SKM-1 (cell line): ENCODE measurements at regions not wholly inside any gene's neighbourhood (a gene's known extent, or its start where the extent isn't known, plus 50 kb on each side); places are given as distances from the start of the nearest gene placed in this dataset.

Source experiments
- DNase-seq: peaks from one replicate; lab custom pipeline; 2025; ENCODE audit not compliant: unreplicated experiment; lab: John Stamatoyannopoulos, UW

DNA sequence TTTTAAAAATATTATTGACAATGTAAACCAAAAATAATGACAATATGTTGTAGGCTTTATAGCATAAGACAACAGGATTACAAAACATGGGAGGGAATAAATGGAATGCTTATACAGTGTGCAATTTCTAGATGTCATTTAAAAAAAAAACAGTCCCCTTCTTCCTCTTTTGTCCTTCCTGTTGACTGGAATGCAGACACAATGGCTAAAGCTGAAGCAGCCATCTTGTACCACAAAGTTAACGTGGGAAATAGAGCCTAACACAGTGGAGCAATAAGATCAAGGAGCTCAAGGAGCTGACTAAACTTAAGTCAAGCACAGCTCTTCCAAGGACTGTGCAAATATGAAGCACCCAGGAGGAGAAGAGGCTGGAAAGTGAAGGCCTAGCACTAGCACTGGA is 208.1 kb downstream of the ARHGAP12 start:
- no peak for DNase-seq

DNA sequence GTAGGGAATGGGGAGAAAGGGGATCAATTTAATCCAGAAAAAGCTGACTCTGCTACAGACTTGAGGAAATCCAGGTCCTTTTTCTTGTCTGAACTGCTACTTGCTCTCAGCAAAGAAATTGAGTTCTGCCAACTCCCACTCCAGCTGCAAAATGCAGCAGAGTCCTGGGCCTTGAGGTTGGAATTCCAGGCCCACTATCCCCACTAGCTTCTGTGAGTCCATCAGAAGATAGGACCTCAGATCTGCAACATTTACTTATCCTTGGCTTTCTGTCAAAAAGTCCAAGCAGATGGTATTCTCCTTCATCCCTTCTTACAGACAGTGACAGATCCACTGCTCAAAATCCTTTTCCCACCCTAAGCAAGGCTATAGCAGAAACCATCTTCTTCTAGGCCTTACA is 219.2 kb downstream of the ARHGAP12 start:
- no peak for DNase-seq

DNA sequence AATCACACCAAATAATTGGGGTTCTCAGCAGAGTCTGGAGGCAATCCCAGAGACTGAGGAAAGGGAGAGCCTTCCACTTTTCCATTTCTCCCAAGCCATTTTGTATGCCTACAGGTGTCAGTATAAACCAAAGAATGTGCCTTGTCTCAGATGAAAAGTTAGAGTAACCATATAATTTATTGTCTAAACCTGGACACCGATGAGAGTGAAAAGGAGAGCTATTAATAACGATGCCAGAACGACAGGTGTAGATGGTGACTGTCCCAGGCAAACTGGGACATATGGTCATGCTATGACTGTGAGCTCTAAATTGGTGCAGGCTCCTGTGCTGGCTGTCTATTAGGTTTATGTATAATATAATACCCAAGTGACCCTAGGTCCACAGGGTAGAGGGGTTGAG is 219.6 kb downstream of the ARHGAP12 start:
- no peak for DNase-seq

DNA sequence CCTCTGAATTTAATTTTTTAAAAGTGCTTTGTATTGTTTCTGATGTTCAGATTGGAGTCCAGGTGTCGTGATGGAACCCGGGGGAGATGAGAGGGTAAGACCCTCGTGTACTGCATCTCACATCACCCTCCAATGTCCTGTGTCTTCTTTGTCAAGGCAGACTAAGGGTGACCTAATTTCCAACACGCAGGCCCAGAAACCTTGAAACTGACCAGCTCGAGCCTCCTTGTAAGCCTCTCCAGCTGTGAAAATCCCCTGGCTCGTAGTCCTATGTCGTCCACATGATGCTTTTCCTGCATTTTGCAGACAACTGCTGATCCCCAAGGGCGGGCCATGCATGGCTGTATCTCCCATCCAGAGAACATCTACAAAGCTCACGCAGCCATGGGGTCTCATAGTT is 220.2 kb downstream of the ARHGAP12 start:
- no peak for DNase-seq

DNA sequence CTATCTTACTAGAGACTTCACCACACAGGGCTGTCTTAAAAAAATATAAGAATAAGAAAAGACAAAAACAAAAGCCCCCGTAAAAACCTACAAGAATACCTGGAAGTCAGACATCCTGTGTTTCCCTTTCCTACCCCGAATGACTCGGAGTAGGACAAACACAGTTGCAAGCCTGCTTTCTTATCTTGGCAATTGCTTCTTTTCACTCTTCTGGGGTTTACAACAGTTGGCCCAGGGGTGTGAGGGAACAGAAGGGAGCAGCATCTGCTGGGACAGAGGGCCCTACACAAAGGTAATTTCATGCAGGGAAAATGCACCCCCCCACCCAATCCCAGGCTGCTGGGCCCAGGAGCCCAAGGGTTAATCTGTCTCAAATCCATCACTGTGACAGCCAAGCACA is 220.6 kb downstream of the ARHGAP12 start:
- no peak for DNase-seq

DNA sequence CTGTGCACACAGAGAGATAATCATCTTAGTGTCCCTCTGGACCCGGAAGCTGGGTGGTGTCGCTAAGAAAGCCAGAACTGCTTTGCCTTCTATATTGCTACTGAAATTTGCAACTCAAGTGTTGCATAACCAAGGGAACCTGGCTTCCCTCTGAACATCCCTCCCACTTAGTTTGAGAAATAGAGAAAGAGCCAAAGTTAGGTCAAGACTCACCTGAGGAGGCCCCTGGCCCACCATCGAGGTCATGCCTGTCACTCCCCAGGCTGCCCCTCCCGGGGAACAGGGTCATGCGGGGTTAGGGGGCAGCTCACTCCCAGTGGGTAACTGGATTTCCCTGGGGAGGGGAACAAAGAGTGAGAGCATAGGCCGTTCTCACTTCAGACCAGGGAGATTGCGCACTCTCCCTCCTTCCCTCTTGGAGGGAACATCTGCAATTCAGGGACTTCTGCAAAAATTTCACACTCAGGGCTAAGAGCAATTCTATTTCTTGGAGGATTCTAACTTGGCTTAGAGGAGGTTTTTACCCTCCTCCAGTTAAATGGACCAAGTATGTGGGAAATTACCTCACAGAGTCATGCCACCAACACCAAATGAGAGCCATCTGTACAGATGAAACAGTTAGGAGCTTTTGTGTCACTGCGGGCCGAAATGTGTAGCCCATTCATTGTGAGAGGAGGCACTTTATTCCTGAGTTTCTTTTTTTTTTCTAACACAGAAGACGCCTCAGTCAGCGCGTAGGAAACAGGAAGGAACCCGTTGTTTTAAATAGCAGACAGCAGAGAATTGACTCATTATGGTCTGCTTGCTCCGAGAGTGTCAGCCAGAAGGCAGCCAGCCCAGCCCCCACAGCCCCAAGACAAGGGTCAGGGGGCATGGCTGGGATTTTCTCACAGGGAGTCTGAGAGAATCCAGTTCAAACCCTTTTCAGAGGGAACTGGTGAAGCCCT is 221.3 kb downstream of the ARHGAP12 start:
- peak; percentile 65 for DNase-seq

DNA sequence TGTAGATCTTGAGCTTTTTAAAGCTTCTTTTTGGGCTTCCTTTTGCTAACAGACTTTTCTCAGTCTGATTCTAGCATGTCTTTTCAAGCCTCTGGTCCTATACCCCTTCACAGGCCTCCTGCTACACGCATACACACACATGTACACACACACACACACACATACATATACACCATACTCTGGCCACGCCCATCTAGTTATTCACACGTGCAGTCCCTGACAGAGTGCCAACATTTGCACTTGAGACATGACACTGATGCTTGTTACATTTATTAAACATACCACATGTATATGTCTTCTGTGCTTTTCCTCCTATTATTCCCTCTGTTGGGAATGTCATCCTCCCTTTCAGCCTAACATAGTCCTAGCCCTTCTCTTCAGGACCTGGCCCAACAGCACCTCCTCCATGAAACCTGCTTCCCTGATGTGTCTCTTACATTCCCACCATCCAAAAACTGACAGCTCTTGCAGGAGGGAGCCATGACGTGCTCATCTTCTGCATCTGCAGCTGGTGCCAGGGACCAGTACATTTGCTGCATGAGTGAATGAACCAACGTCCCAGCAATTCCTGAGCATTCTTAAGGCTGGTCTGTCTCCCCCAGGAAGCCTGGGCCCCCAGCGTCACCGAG is 222.1 kb downstream of the ARHGAP12 start:
- DNase-seq = no peak

DNA sequence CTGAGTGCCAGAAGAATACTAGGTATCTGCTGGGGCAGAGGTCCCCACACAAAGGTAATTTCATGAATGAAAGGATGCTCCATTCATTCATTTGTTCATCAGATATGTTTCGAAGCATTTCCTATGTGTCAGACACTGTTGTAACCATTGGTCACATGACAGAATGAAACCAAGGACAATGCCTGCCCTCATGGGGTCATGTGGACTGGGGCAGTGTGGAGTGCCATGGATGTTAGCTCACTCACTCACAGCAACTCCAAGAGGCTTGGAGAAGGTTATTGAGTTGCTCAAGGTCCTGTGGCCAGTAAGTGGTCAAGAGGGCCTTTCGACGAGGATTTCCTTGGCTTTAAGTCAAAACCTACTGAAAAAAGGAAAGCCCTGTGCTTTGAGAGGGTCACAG is 223.5 kb downstream of the ARHGAP12 start:
- DNase-seq = no peak

DNA sequence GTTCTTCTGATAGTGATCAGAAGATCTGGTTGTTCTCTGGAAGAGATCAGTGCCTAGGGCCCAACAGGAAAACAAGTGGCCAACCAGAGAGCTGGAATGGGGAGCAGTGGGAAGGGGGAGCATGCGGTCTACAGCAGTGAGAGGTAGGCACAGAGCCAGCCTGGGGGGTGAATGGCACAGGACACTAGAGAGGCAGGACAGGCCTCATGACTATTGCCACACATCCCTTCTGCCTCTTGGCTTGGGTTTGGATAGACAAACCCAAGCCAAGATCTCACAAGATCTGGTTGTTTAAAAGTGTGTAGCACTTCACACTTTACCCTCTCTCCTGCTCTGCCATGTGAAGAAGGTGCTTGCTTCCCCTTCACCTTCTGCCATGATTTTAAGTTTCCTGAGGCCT is 224.4 kb downstream of the ARHGAP12 start:
- DNase-seq = no peak

DNA sequence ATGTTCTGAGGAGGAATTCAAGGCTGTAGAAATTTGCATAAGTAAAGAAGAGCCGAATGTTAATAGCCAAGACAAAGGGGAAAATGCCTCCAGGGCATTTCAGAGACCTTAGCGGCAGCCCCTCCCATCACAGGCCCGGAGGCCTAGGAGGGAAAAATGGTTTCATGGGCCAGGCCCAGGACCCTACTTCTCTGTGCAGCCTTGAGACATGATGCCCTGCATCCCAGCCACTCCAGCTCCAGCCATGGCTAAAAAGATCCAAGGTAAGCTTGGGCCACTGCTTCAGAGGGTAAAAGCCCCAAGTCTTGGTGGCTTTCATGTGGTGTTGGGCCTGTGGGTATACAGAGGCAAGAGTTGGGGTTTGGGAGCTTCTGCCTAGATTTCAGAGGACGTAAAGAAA is 225.7 kb downstream of the ARHGAP12 start:
- no peak for DNase-seq

DNA sequence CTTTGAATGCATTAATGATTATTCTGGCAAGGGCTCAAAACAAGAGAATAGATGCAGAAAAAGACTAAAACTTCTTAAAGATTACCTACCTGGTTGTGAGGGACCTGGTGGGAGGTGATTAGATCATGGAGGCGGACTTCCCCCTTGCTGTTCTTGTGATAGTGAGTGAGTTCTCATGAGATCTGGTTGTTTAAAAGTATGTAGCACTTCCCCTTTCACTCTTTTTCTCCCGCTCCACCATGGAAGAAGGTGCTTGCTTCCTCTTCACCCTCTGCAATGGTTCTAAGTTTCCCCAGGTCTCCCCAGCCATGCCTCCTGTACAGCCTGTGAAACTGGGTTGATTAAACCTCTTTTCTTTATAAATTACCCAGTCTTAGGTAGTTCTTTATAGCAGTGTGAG is 226.6 kb downstream of the ARHGAP12 start:
- no peak for DNase-seq

DNA sequence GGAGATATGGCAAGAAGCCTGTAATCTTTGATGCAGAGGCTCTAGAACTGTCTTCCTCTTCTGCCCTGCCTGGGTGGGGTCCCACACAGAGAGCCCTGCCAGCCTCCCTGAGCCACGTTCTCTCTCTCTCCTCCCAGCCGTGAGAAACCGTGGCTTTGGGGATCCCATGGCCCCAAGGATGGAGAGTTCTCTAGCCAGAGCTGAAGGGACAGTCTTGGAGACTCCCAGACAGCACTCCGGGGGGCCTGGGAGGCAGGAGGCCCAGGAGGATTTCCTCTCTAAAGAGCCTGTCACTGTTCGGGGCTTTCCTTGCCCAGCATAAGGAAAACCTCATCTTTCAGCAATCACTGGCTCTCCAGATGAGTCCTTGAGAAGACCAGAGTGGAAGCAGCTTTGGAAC is 227.1 kb downstream of the ARHGAP12 start:
- no peak for DNase-seq

DNA sequence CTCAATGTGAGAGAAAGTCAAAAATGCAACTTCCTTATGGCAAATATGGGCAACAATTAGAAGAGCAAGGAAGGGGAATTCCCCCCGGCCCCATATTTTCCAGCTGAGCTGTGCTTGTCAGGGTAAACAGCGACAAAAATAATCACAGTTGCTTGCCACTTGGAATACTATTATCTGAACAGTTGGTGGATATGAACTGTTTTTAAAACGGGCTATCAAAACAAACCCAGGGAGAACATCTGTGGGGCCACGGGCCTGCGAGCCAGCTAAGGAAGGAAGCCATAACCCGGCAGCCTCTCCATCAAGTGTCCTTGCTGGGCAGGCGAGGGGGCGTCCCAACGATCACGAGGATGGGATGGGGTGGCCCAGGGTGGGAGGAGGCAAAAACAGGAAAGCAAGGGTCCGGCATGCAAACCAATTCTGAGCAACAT is 228.4 kb downstream of the ARHGAP12 start:
- DNase-seq = no peak

DNA sequence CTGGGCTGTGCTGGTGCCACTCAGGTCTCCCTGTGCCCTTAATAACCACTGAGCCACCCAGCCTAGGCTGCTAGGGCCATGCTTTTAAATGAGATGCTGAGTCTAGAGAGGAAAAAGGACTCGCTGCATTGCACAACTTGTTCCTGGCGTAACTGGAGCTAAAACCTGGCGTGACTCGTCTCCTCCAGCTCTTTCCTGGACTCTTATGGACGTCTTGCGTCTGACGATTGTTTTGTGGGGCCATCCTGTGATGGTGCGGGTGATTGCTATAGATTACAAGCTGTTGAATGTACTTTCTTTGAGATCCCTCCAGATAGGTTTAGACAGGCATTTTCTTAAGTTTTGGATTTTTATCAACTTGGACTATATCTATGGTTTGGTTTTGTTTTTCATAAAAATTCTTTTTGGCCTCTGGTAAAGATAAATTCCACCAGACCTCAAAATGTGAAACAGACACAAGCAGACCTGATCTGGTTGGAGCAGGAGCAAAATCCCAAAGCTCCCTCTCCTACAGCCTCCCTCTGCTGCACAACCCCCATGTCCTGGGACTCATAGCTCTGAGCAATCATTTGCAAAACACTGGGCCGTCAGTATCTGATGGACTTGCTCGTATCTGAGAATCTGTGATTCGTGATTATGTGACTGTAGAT is 230.3 kb downstream of the ARHGAP12 start:
- no peak for DNase-seq

DNA sequence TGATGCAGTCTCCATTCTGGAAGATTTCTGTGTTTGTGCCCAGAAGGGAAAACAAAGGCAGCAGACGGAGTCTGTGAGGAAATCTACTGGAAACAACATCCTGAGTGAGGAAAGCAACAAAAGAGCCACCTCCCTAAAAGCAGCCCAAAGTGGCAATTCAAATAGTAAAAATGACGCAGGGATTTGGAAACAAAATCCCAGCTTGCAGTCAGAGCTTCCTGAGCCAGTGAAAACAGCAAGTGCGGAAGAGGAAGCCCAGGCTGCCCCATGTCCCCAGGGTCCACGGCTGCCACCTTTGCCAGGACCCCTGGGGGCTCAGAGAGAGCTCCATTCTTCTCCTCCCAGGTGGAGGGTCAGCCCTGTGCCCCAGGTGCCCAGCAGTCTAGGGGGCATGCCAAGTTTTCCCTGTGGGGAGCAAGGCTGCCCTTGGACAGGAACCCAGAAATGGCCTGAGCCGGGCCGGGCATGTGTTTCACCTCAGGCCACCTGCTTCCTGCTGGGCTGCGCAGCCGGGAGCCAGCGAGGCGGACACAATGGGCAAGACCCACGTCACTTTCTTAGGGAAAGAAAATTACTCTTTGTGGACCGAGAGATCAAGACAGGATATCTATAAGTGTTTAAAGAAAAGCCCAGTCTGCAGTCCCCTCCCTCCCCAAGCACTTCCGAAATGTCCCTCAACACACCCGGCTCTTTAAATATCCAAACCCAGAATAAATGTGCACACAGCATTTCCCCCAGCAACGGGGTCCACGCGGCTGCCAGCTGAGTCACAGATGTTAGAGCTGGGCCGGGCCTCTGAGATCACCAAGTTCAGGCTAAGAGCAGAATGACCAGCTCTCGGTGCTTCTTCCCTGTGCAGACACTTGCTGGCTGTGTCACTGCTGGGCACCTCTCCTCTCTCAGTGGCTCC is 231.1 kb downstream of the ARHGAP12 start:
- DNase-seq = no peak

DNA sequence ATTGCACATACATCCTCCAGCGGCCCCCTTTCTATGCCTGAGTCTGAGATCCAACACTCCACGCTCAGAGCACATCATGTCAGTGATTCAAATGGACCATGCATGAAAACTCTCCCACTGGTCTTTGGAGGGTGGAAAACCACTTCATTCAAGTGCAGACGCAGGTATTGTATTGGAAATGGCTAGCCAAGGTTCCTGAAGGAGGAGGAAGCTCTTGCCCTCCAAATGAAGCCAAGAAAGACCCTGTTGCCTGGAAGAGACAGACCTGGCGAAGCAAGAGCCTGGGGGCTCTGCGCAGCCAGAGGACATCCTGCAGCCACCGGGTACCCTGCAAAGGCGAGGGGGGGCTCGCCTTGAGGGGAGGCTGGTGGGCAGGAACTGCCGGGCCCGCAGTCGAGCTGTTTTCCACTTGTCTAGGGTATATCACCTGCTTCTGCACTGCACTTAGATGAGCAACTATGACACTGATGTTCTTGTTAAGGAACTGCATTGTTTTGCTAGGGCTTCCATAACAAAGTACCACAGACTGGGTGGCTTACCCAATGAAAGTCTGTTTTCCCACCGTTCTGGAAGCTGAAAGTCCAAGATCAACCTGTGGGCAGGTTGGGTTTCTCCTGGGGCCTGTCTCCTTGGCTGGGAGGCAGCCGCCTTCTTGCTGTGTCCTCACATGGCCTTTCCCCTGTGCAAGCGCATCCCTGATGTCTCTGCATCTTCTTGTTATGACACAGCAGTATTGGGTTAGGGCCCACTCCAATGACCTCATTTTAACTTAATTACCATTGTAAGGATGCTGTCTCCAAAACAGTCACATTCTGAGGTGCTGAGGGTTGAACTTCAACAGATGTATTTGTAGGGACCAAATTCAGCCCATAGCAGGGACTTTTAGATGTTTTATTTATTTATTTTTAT is 233.4 kb downstream of the ARHGAP12 start:
- DNase-seq = no peak

DNA sequence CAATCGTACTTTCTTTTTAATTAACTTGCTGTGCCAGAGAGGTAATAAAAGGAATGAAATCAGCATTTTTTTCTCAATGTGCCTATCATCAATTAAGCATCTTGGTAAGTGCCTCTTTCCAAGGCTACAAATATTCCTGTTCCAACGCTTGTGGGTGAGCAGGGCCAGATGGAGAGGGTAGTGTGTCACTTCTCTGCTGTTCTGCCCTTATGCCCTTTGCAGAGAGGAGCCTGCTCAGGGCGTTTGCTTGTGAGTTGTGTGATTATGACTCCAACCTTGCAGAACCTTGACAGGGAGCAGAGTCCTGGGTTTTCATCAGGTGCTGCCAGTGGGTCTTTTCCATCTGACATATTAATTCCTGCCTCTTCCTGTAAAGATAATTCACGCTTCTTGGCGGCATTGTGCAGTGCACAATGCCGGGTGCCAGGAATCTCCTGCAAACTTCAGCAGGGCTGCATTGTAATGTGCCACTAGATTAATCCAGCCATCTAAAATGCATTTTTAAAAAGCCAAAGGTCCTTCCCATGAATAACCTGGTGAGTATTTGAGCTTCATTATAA is 234.4 kb downstream of the ARHGAP12 start:
- no peak for DNase-seq

DNA sequence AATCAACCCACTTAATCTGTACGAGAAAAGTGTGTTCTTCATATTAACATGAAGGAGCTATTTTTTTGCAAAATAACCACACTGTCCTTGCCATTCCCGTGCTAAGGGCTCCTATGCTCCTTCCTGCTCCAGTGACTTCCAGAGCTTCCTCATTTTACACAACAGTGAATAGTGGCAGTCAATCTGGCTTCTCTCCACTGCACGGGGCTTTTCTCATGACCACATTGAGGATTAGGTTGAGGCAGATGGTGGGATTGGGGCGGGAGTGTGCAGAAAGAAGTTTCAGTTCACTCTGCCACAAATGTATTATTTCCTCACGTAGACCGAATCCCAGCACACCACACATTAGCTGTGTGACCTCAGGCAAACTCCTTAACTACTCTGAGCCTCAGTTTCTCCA is 235.1 kb downstream of the ARHGAP12 start:
- DNase-seq = no peak

DNA sequence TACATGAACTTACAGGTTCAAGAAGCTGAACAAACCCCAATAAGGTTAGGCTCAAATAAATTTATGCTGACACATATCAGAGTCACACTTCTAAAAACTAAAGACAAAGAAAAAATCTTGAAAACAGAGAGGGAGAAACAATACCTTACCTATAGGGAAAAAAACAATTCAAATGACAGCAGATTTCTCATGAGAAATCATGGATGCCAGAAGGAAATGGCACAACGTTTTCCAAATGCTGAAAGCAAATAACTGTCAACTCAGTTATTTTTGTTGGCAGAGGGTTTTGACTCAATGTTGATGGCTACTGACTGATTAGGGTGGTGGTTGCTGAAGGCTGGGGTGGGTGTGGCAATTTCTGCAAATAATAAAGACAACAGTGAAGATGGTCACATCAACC is 239.4 kb downstream of the ARHGAP12 start:
- DNase-seq = no peak
